Naive thymus-derived CD4-positive, alpha-beta T cell (primary cell): ENCODE measurements at regions not wholly inside any gene's neighbourhood (a gene's known extent, or its start where the extent isn't known, plus 50 kb on each side); places are given as distances from the start of the nearest gene placed in this dataset.

ENCODE experiments used
- ATAC-seq: fragments of 150-1000 bp; cut with Tn5 transposase; 2 replicates; pipeline ENCODE4 v1.10.0; 2021; ENCODE audit warnings: mild to moderate bottlenecking, moderate library complexity
- CTCF ChIA-PET: fragments of 350-600 bp; sonication (Branson Sonifier 250); formaldehyde crosslinking; loops from one replicate; lab custom pipeline; 2021; ENCODE audit warnings: antibody characterized with exemption; lab: Charles Lee
- POLR2A ChIA-PET: fragments of 350-600 bp; sonication (Branson Sonifier 250); formaldehyde crosslinking; loops from one replicate; lab custom pipeline; 2021; ENCODE audit warnings: antibody characterized with exemption, inconsistent platforms; lab: Charles Lee
- DNase-seq, 9 donors: peaks; one replicate each; pipeline versions ENCODE4 v3.0.0 to v3.0.0-alpha.2; 2020 to 2022; ENCODE audit warnings: mixed read lengths in 1 of 9
- H3K27ac ChIP-seq: one replicate; pipeline ENCODE4 v1.7.0; 2013; ENCODE audit warnings: mild to moderate bottlenecking, low read depth, low read length, moderate library complexity
- H3K27me3 ChIP-seq, 2 donors: one replicate each; pipeline ENCODE4 v1.7.0; 2013; ENCODE audit warnings: low read length in 2 of 2, mild to moderate bottlenecking in 2 of 2, moderate library complexity in 2 of 2; ENCODE audit not compliant: control insufficient read depth in 2 of 2, insufficient read depth in 2 of 2
- H3K36me3 ChIP-seq, 3 experiments: 1 replicate in 2 of 3; 2 replicates in 1 of 3; pipeline ENCODE4 v1.7.0; 2013; ENCODE audit warnings: low read length in 3 of 3, mild to moderate bottlenecking in 3 of 3, moderate library complexity in 1 of 3; ENCODE audit not compliant: insufficient read depth in 3 of 3, control insufficient read depth in 2 of 3
- H3K4me1 ChIP-seq, 2 donors: one replicate each; pipeline ENCODE4 v1.7.0; 2013; ENCODE audit warnings: low read length in 2 of 2, mild to moderate bottlenecking in 2 of 2, moderate library complexity in 1 of 2; ENCODE audit not compliant: control insufficient read depth in 2 of 2, insufficient read depth in 2 of 2
- H3K4me3 ChIP-seq: 2 replicates; pipeline ENCODE4 v1.7.0; 2013; ENCODE audit warnings: mild to moderate bottlenecking, low read length
- H3K9me3 ChIP-seq, 3 experiments: 1 replicate in 2 of 3; 2 replicates in 1 of 3; pipeline ENCODE4 v1.7.0; 2013; ENCODE audit warnings: low read length in 3 of 3; ENCODE audit not compliant: control insufficient read depth in 2 of 3
- H3K27ac Mint-ChIP-seq, 9 donors: one replicate each; pipeline ENCODE4 v1.8.0; 2020 to 2022; ENCODE audit warnings: mixed read lengths in 9 of 9, mild to moderate bottlenecking in 8 of 9, moderate library complexity in 5 of 9, inconsistent platforms in 2 of 9
- H3K27me3 Mint-ChIP-seq, 5 donors: one replicate each; pipeline ENCODE4 v1.8.0; 2021 to 2022; ENCODE audit warnings: mixed read lengths in 5 of 5, mild to moderate bottlenecking in 1 of 5
- H3K36me3 Mint-ChIP-seq, 5 donors: one replicate each; pipeline ENCODE4 v1.8.0; 2020 to 2022; ENCODE audit warnings: mixed read lengths in 5 of 5, mild to moderate bottlenecking in 3 of 5, inconsistent platforms in 1 of 5
- H3K4me1 Mint-ChIP-seq, 7 donors: one replicate each; pipeline ENCODE4 v1.8.0; 2020 to 2022; ENCODE audit warnings: mixed read lengths in 7 of 7, mild to moderate bottlenecking in 3 of 7, inconsistent platforms in 1 of 7
- H3K4me3 Mint-ChIP-seq, 10 donors: one replicate each; pipeline ENCODE4 v1.8.0; 2020 to 2022; ENCODE audit warnings: mild to moderate bottlenecking in 10 of 10, mixed read lengths in 10 of 10, moderate library complexity in 6 of 10, inconsistent platforms in 2 of 10
- H3K9me3 Mint-ChIP-seq, 11 donors: one replicate each; pipeline ENCODE4 v1.8.0; 2020 to 2022; ENCODE audit warnings: mixed read lengths in 11 of 11, mild to moderate bottlenecking in 4 of 11, inconsistent platforms in 1 of 11, moderate library complexity in 1 of 11
- intact Hi-C, 2 donors: fragments of 100-400 bp; cut with micrococcal nuclease; formaldehyde crosslinking; loops; one replicate each; pipeline ENCODE4 v1.15.1; 2023

- Mint-ChIP-seq H3K36me3 (no peaks in the 10 kb centered on the region), H3K27ac (no peak overlapping the region), H3K4me3 (no peak overlapping the region), H3K4me1 (no peaks in the 10 kb centered on the region), H3K27me3 (no peaks in the 10 kb centered on the region), H3K9me3 (peaks cover 0 to 23% (median 3%) of the 10 kb centered on the region in 11 donors)
- Histone ChIP-seq H3K4me3 (no peak overlapping the region), H3K27me3 (no peaks in the 10 kb centered on the region), H3K27ac (no peak overlapping the region), H3K36me3 (no peaks in the 10 kb centered on the region), H3K4me1 (no peaks in the 10 kb centered on the region), H3K9me3 (no peaks in the 10 kb centered on the region)
- intact Hi-C loops: no loop called here
- ChIA-PET POLR2A (no interaction called here), CTCF (no interaction called here)
- no peak for DNase-seq
- no peak for ATAC-seq
These were observed 1312.3 kb upstream of the PIK3C3 start for GRCh38 chr18:40642692-40643229.

GRCh38 chr18:40631319-40631718 lies 1323.7 kb upstream of the PIK3C3 start:
- peaks cover 0 to 4% (median 0%) of the 10 kb centered on the region in 3 experiments for H3K9me3 ChIP-seq
- Mint-ChIP-seq H3K4me1 (no peaks in the 10 kb centered on the region), H3K9me3 (peaks cover 6 to 45% (median 12%) of the 10 kb centered on the region in 11 donors), H3K4me3 (no peak overlapping the region), H3K27ac (no peak overlapping the region), H3K36me3 (no peaks in the 10 kb centered on the region), H3K27me3 (no peaks in the 10 kb centered on the region)
- DNase-seq (no peak), ATAC-seq (no peak)
- H3K36me3 ChIP-seq: no peaks in the 10 kb centered on the region
- intact Hi-C loops: no loop called here
- ChIA-PET POLR2A (no interaction called here), CTCF (no interaction called here)
- H3K4me1 ChIP-seq: no peaks in the 10 kb centered on the region
- no peak overlapping the region for H3K4me3 ChIP-seq
- H3K27me3 ChIP-seq: no peaks in the 10 kb centered on the region
- no peak overlapping the region for H3K27ac ChIP-seq

GRCh38 chr18:40630496-40630895 lies 1324.5 kb upstream of the PIK3C3 start:
- Histone ChIP-seq H3K27ac (no peak overlapping the region), H3K4me1 (no peaks in the 10 kb centered on the region), H3K27me3 (no peaks in the 10 kb centered on the region), H3K4me3 (no peak overlapping the region), H3K9me3 (no peaks in the 10 kb centered on the region), H3K36me3 (no peaks in the 10 kb centered on the region)
- ChIA-PET POLR2A (no interaction called here), CTCF (no interaction called here)
- intact Hi-C loops: no loop called here
- H3K4me3 Mint-ChIP-seq: no peak overlapping the region
- no peaks in the 10 kb centered on the region for H3K27me3 Mint-ChIP-seq
- DNase-seq (no peak), ATAC-seq (no peak)
- H3K4me1 Mint-ChIP-seq: no peaks in the 10 kb centered on the region
- no peak overlapping the region for H3K27ac Mint-ChIP-seq
- no peaks in the 10 kb centered on the region for H3K36me3 Mint-ChIP-seq
- H3K9me3 Mint-ChIP-seq: peaks cover 4 to 36% (median 10%) of the 10 kb centered on the region in 11 donors

- DNase-seq (no peak), ATAC-seq (no peak)
- Histone ChIP-seq H3K4me3 (no peak overlapping the region), H3K36me3 (no peaks in the 10 kb centered on the region), H3K27me3 (no peaks in the 10 kb centered on the region), H3K27ac (no peak overlapping the region), H3K4me1 (no peaks in the 10 kb centered on the region), H3K9me3 (no peaks in the 10 kb centered on the region)
- ChIA-PET CTCF (no interaction called here), POLR2A (no interaction called here)
- no peaks in the 10 kb centered on the region for H3K4me1 Mint-ChIP-seq
- intact Hi-C loops: no loop called here
- no peaks in the 10 kb centered on the region for H3K36me3 Mint-ChIP-seq
- H3K9me3 Mint-ChIP-seq: peaks cover 1 to 28% (median 7%) of the 10 kb centered on the region in 11 donors
- H3K27me3 Mint-ChIP-seq: no peaks in the 10 kb centered on the region
- H3K4me3 Mint-ChIP-seq: no peak overlapping the region
- H3K27ac Mint-ChIP-seq: no peak overlapping the region
These were observed 1330.1 kb upstream of the PIK3C3 start for GRCh38 chr18:40624959-40625358.

GRCh38 chr18:40613721-40614120 lies 1341.3 kb upstream of the PIK3C3 start:
- Histone ChIP-seq H3K27ac (no peak overlapping the region), H3K36me3 (no peaks in the 10 kb centered on the region), H3K27me3 (no peaks in the 10 kb centered on the region), H3K9me3 (no peaks in the 10 kb centered on the region), H3K4me3 (no peak overlapping the region), H3K4me1 (no peaks in the 10 kb centered on the region)
- DNase-seq (no peak), ATAC-seq (no peak)
- Mint-ChIP-seq H3K9me3 (peaks cover 2 to 17% (median 9%) of the 10 kb centered on the region in 11 donors), H3K4me3 (no peak overlapping the region), H3K36me3 (no peaks in the 10 kb centered on the region), H3K27ac (no peak overlapping the region), H3K27me3 (no peaks in the 10 kb centered on the region), H3K4me1 (no peaks in the 10 kb centered on the region)
- POLR2A ChIA-PET: no interaction called here
- intact Hi-C loops: no loop called here
- CTCF ChIA-PET: no interaction called here

GRCh38 chr18:40612356-40612755 lies 1342.7 kb upstream of the PIK3C3 start:
- Histone ChIP-seq H3K9me3 (no peaks in the 10 kb centered on the region), H3K36me3 (no peaks in the 10 kb centered on the region), H3K27me3 (no peaks in the 10 kb centered on the region), H3K4me3 (no peak overlapping the region), H3K27ac (no peak overlapping the region), H3K4me1 (no peaks in the 10 kb centered on the region)
- ATAC-seq: no peak
- POLR2A ChIA-PET: no interaction called here
- Mint-ChIP-seq H3K4me1 (no peaks in the 10 kb centered on the region), H3K27me3 (no peaks in the 10 kb centered on the region), H3K27ac (no peak overlapping the region), H3K9me3 (peaks cover under 1 to 17% (median 8%) of the 10 kb centered on the region in 11 donors), H3K36me3 (no peaks in the 10 kb centered on the region), H3K4me3 (no peak overlapping the region)
- intact Hi-C loops: no loop called here
- CTCF ChIA-PET: no interaction called here
- DNase-seq: no peak

- no peaks in the 10 kb centered on the region for H3K36me3 ChIP-seq
- ChIA-PET POLR2A (no interaction called here), CTCF (no interaction called here)
- Mint-ChIP-seq H3K27ac (no peak overlapping the region), H3K36me3 (no peaks in the 10 kb centered on the region), H3K9me3 (peaks cover 0 to 11% (median 3%) of the 10 kb centered on the region in 11 donors), H3K4me3 (no peak overlapping the region), H3K27me3 (no peaks in the 10 kb centered on the region), H3K4me1 (no peaks in the 10 kb centered on the region)
- H3K27me3 ChIP-seq: no peaks in the 10 kb centered on the region
- no peak overlapping the region for H3K4me3 ChIP-seq
- H3K4me1 ChIP-seq: no peaks in the 10 kb centered on the region
- intact Hi-C loops: no loop called here
- ATAC-seq: no peak
- H3K9me3 ChIP-seq: no peaks in the 10 kb centered on the region
- no peak for DNase-seq
- no peak overlapping the region for H3K27ac ChIP-seq
These were observed 1346.8 kb upstream of the PIK3C3 start for GRCh38 chr18:40608226-40608625.
